Esophagus squamous epithelium (tissue), 5 donors: ENCODE measurements at regions not wholly inside any gene's neighbourhood (a gene's known extent, or its start where the extent isn't known, plus 50 kb on each side); places are given as distances from the start of the nearest gene placed in this dataset.

ENCODE experiments used
- DNase-seq: peaks from one replicate; lab custom pipeline; 2025; lab: John Stamatoyannopoulos, UW
- H3K27ac ChIP-seq, 4 donors: fragments of 200-600 bp; sonication (generic); one replicate each; pipeline ENCODE4 v1.5.1; 2016 to 2019; ENCODE audit warnings: mild to moderate bottlenecking in 1 of 4
- H3K27me3 ChIP-seq, 4 donors: fragments of 200-600 bp; sonication (generic); 1 replicate in 3 of 4; 2 replicates in 1 of 4; pipeline versions ENCODE4 v1.5.1 to v1.6.0; 2017 to 2021; ENCODE audit warnings: antibody characterized with exemption in 1 of 4
- H3K36me3 ChIP-seq, 3 donors: fragments of 200-600 bp; sonication (generic); one replicate each; pipeline ENCODE4 v1.5.1; 2016 to 2019
- H3K4me1 ChIP-seq, 3 donors: fragments of 200-600 bp; sonication (generic); one replicate each; pipeline ENCODE4 v1.5.1; 2017 to 2019
- H3K4me3 ChIP-seq, 4 donors: fragments of 200-600 bp; sonication (generic); 1 replicate in 3 of 4; 2 replicates in 1 of 4; pipeline ENCODE4 v1.5.1; 2016 to 2019; ENCODE audit warnings: mild to moderate bottlenecking in 2 of 4, moderate library complexity in 1 of 4
- H3K9me3 ChIP-seq, 3 donors: fragments of 200-600 bp; sonication (generic); one replicate each; pipeline ENCODE4 v1.5.1; 2016 to 2019
- CTCF ChIP-seq, 6 experiments: fragments of 450-650 bp in 4 of 6; fragments of 200-600 bp in 2 of 6; sonication (generic) in 2 of 6; IDR thresholded peaks; one replicate each; pipeline ENCODE4 v1.5.1; 2016 to 2019; ENCODE audit warnings: antibody characterized with exemption in 6 of 6, mild to moderate bottlenecking in 4 of 6, moderate library complexity in 4 of 6
- POLR2A ChIP-seq, 4 donors: fragments of 450-650 bp; IDR thresholded peaks; one replicate each; pipeline ENCODE4 v1.6.1; 2017; ENCODE audit warnings: antibody characterized with exemption in 4 of 4, mild to moderate bottlenecking in 4 of 4, moderate library complexity in 3 of 4
- WGBS, 2 donors: methylation state at CpG; one replicate each; pipeline ENCODE4 v1.1.5; 2018; 5-methylcytosine and 5-hydroxymethylcytosine counted together
- intact Hi-C: fragments of 100-400 bp; cut with DNase I; formaldehyde crosslinking; loops from one replicate; pipeline ENCODE4 v1.15.0; 2022
- donor health status: DM: yes; HTN: yes; CAD: no.

- 43 to 55% methylated on average over 8 to 11 of the region's 12 CpGs for WGBS, 2 donors
- no peak for TF ChIP-seq CTCF (IDR thresholded peaks at IDR 0.05)
- TF ChIP-seq POLR2A (IDR thresholded peaks at IDR 0.05): no peak
- H3K27ac ChIP-seq: no peak overlapping the region
- peaks cover 0 to 21% (median 0%) of the 10 kb centered on the region in 4 donors for H3K27me3 ChIP-seq
- no peak overlapping the region for H3K4me3 ChIP-seq
- H3K4me1 ChIP-seq: no peaks in the 10 kb centered on the region
- no peaks in the 10 kb centered on the region for H3K9me3 ChIP-seq
- intact Hi-C loops: no loop called here
- DNase-seq: no peak
- no peaks in the 10 kb centered on the region for H3K36me3 ChIP-seq
Observed at GRCh38 chr13:111981446-111982165, 85.3 kb upstream of the SOX1 start.

- TF ChIP-seq CTCF (IDR thresholded peaks at IDR 0.05) (no peak), POLR2A (IDR thresholded peaks at IDR 0.05) (no peak)
- no peaks in the 10 kb centered on the region for H3K9me3 ChIP-seq
- no peak for DNase-seq
- no peak overlapping the region for H3K27ac ChIP-seq
- no peaks in the 10 kb centered on the region for H3K36me3 ChIP-seq
- 88 to 92% methylated on average over 1 of the region's 1 CpG for WGBS, 2 donors
- no peak overlapping the region for H3K4me3 ChIP-seq
- H3K4me1 ChIP-seq: no peaks in the 10 kb centered on the region
- intact Hi-C loops: no loop called here
- peaks cover 0 to 21% (median 0%) of the 10 kb centered on the region in 4 donors for H3K27me3 ChIP-seq
Observed at GRCh38 chr13:111984349-111984748, 82.6 kb upstream of the SOX1 start.

GRCh38 chr13:111990362-111990761, 76.6 kb upstream of the SOX1 start:
- H3K27me3 ChIP-seq: no peaks in the 10 kb centered on the region
- TF ChIP-seq POLR2A (IDR thresholded peaks at IDR 0.05) (no peak), CTCF (IDR thresholded peaks at IDR 0.05) (no peak)
- no peaks in the 10 kb centered on the region for H3K4me1 ChIP-seq
- WGBS, 2 donors: 100% methylated on average over 1 of the region's 1 CpG
- intact Hi-C loops: no loop called here
- peaks cover 0 to 17% (median 11%) of the 10 kb centered on the region in 3 donors for H3K9me3 ChIP-seq
- H3K4me3 ChIP-seq: no peak overlapping the region
- DNase-seq: no peak
- no peaks in the 10 kb centered on the region for H3K36me3 ChIP-seq
- H3K27ac ChIP-seq: no peak overlapping the region

- DNase-seq: no peak
- no peaks in the 10 kb centered on the region for H3K36me3 ChIP-seq
- peaks cover 0 to 12% (median 0%) of the 10 kb centered on the region in 4 donors for H3K27me3 ChIP-seq
- H3K4me1 ChIP-seq: no peaks in the 10 kb centered on the region
- H3K27ac ChIP-seq: no peak overlapping the region
- H3K4me3 ChIP-seq: no peak overlapping the region
- no peak for TF ChIP-seq CTCF (IDR thresholded peaks at IDR 0.05)
- no peak for TF ChIP-seq POLR2A (IDR thresholded peaks at IDR 0.05)
- intact Hi-C loops: no loop called here
- H3K9me3 ChIP-seq: peaks cover 0 to 17% (median 11%) of the 10 kb centered on the region in 3 donors
Observed at GRCh38 chr13:111992911-111993310, 74.0 kb upstream of the SOX1 start.

- 47 to 49% methylated on average over 3 of the region's 3 CpGs for WGBS, 2 donors
Observed at GRCh38 chr13:111993691-111994090, 73.3 kb upstream of the SOX1 start.

More at GRCh38 chr13:111993691-111994090, 73.3 kb upstream of the SOX1 start:
- Histone ChIP-seq H3K27ac (no peak overlapping the region), H3K36me3 (no peaks in the 10 kb centered on the region), H3K27me3 (peaks cover 0 to 18% (median 0%) of the 10 kb centered on the region in 4 donors), H3K4me3 (no peak overlapping the region), H3K4me1 (no peaks in the 10 kb centered on the region), H3K9me3 (peaks cover 0 to 17% (median 11%) of the 10 kb centered on the region in 3 donors)
- TF ChIP-seq POLR2A (IDR thresholded peaks at IDR 0.05) (no peak), CTCF (IDR thresholded peaks at IDR 0.05) (no peak)
- intact Hi-C loops: no loop called here
- DNase-seq: no peak
